ENCODE measurements at regions not wholly inside any gene's neighbourhood (a gene's known extent, or its start where the extent isn't known, plus 50 kb on each side); places are given as distances from the start of the nearest gene placed in this dataset.

DNA sequence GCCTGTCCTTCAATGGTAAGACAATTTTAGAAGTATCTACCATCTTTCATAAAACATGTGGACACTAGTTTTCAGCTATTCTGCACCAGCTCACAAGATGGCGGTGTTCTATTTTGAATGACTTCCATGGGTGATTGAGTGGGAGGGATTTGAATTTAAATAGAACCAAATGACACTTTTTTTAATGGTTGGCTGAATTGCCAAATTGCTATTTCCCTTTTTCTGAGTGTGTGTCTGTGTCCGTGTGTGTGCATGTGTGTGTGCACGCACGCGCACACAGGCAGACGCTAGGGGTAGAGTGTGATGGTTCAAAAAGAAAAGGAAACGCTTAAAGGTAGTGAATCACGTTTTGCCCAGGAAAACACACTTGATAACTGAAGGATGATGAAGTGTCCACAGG lies 362.6 kb downstream of the DAD1 start:
- TF ChIP-seq YY1 (IDR thresholded peaks at IDR 0.05; ENCODE audit: low read depth, low read length): no peak
- peak; percentile 21; the same call in 1 of the 2 replicates for TF ChIP-seq MAX (IDR thresholded peaks at IDR 0.05; ENCODE audit: low read depth, low read length)
- TF ChIP-seq SIX5 (IDR thresholded peaks at IDR 0.05; ENCODE audit: low read depth, low read length, severe bottlenecking): no peak
- TF ChIP-seq, protein P1, sequence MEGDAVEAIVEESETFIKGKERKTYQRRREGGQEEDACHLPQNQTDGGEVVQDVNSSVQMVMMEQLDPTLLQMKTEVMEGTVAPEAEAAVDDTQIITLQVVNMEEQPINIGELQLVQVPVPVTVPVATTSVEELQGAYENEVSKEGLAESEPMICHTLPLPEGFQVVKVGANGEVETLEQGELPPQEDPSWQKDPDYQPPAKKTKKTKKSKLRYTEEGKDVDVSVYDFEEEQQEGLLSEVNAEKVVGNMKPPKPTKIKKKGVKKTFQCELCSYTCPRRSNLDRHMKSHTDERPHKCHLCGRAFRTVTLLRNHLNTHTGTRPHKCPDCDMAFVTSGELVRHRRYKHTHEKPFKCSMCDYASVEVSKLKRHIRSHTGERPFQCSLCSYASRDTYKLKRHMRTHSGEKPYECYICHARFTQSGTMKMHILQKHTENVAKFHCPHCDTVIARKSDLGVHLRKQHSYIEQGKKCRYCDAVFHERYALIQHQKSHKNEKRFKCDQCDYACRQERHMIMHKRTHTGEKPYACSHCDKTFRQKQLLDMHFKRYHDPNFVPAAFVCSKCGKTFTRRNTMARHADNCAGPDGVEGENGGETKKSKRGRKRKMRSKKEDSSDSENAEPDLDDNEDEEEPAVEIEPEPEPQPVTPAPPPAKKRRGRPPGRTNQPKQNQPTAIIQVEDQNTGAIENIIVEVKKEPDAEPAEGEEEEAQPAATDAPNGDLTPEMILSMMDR (IDR thresholded peaks at IDR 0.05 in 2 of 3, conservative IDR thresholded peaks at IDR 0.05 in 1 of 3; ENCODE audit: control insufficient read depth in 2 of 3, extremely low read depth in 1 of 3, insufficient read depth in 1 of 3, low read depth in 3 of 3, low read length in 3 of 3): peak; percentile 15 to 41 (median 38); a peak in 3 of 6 replicates
- TF ChIP-seq SMARCA5 (IDR thresholded peaks at IDR 0.05): no peak
- TF ChIP-seq POLR2AphosphoS5 (IDR thresholded peaks at IDR 0.05; ENCODE audit: low read length): no peak
- no peak for TF ChIP-seq JUND (IDR thresholded peaks at IDR 0.05; ENCODE audit: low read depth, low read length)
